ENCODE measurements at regions not wholly inside any gene's neighbourhood (a gene's known extent, or its start where the extent isn't known, plus 50 kb on each side); places are given as distances from the start of the nearest gene placed in this dataset.

- no peak for TF ChIP-seq POLR2AphosphoS5 (IDR thresholded peaks at IDR 0.05; ENCODE audit: low read depth, low read length)
- TF ChIP-seq TAF1 (IDR thresholded peaks at IDR 0.05; ENCODE audit: borderline replicate concordance, low read depth, low read length), result no peak
These were observed 456.3 kb upstream of the ERCC4 start for GRCh38 chr16:13463619-13464018.
